ENCODE measurements at regions not wholly inside any gene's neighbourhood (a gene's known extent, or its start where the extent isn't known, plus 50 kb on each side); places are given as distances from the start of the nearest gene placed in this dataset.
A peak's percentile ranks its signal among the peaks of the same experiment; 100 is the strongest.

DNA sequence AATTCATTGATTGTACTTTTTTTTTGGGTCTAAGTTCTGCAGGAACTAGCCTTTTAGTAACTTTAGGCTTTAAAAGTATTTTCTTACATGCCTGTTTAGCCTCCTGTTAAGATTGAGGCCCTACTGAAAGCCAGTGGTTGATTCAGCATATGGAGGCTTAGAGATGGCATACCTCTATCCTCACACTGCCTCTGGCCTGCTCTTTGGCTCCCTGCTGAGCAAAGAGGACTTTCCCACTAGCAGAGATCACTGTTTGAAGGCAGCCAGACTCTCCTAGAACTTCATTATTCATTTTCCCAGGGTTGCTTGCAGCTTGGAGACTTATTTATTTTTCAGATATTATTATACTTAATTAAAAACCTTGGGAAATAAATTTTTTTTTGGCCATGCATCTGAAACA is 405.6 kb upstream of the MEX3C start:
- DNase-seq: no peak

DNA sequence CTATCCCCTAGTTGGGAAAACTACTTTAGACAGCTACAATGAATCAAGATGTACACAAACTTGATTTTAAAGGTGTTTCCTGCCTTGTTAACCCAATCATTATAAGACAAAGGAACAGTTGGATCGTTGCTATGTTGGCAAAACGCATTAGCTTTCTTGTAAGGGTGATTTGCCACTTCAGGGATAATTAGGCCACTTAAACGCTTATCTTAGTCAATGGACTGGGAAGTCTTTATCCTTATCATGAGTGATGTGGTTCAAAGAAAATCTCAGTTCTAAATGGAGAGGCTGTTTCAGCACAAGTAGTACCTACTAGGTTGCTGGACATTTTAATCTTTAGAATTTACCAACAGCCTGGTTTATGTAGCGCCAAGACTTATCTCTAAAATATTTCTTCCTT is 406.1 kb upstream of the MEX3C start:
- peak; percentile 25 for DNase-seq

DNA sequence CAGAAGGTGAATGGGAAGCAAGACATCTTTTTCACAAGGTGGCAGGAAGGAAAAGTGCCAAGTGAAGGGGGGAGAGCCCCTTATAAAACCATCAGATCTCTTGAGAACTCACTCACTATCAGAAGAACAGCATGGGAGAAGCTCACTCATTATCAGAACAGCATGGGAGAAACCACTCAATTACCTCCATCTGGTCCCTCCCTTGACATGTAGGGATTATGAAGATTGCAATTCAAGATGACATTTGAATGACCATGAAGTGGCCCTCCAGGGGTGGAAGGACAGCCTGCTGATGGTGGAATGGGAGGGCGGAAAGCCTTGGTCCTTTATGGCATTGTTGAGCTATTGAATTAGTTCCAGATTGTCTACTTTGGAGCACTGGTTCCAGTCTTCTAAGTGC is 413.0 kb upstream of the MEX3C start:
- peak; percentile 2 for DNase-seq

DNA sequence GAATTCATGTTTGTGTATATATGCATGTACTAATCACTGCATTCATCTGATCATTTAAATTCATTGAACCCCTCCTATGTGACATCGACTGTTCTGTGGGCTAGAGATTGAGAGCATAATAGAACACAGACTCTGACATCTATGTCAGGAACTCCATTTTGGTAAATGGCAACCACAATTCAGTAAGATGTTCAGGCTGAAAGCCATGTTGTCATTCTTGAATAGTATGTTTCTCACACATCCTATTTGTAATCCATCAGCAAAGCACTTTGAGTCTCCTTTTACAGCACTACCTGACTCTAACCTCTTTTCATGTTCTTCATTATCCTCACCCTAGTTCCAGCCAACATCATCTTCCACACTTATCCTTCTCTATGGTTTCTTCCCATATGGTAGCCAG is 413.8 kb upstream of the MEX3C start:
- DNase-seq: no peak

DNA sequence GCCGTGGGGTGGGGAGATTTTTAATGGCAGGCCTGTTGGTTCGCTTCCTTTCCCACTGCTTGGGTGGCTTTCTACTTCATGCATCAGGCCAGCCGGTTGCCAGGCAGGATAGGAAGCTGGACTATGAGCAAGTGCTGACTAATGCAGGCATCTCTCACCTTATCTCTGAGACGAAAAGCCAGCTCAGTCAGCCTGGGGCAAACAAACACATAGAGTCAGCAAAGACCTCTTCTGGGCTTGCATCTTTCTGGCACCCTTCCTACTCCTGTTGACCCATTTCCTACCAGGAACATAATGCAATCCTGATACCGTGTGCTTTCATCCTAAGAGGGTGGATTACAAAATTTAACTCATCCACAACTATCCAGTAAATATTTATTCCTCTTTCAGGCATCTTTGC is 416.6 kb upstream of the MEX3C start:
- DNase-seq: no peak

DNA sequence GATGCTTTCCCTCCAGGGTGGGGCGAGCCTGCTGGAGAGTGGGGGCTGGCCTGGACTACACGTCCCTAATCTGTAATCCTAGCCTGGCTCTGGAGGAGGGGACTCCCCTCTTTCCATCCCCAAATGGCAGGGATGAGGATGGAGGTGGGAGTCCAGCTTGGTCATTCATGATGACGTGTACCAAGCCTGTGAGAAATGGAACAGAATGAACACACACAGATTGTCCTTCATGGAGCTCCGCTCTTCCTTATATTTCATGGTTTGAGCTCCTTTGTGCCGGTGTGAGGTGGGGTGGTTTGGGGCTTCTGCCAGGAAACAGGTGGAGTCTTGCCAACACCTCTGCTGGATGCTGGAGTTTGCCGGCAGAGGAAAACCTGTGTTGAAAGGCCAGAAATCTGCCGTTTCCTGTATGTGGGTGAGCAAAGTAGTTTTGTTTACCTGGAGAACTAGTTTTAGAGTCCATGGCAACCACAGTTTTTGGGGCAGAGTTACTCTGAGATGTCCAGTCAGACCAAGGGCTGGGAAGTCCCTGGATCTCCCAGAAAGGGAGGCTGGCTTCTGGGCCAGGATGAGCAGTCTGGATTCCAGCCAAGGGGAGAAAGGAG is 417.6 kb upstream of the MEX3C start:
- DNase-seq: no peak

DNA sequence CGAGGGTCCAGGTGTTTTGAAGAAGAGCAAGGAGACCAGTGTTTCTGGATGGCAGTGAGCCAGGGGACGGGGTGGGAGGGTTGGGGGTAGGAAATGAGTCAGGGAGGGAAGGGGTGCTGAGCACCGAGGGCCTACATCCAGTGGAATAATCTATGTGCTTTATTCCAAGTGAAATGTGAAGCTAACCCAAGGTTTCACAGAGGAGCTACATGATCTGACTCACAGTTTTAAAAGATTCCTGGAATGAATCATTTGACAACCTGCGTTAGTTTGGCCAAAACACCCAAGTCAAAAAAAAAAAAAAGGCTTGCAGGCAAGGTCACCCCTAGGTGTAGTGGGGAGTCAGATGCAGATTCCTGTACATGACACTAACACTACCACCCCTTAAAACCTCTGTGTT is 419.7 kb upstream of the MEX3C start:
- DNase-seq: no peak

DNA sequence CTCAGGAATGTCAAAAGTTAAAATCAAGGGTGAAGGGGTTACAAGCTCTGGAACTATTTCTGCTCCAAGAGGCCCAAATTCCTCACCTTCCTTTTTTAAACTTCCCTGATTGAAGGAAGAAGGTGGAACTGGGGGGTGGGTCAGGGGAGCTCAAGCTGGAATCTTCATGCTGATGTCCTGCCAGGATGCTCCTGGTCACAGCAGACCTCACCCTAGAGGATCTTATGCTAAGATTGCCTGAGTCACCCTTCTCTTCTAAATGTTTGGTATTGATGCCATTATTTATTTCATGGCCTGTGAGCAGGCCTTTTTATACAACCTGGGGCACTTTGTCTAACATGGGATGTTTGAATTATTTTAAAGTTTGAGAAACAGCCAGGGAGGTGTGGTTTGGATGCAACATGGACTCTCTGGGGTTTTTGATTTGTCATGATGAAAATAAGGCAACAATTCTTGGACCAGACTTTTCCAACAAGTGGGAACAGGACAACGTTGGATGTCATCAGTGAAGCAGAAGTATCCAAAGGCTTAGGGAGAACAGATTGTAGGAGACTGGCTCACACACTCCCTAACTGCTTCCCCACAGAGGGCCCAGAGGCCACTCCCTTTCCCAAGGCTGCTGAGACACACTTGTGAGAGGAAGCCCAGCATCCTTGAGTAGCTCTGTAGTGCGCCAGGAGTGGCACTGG is 420.2 kb upstream of the MEX3C start:
- DNase-seq: no peak

DNA sequence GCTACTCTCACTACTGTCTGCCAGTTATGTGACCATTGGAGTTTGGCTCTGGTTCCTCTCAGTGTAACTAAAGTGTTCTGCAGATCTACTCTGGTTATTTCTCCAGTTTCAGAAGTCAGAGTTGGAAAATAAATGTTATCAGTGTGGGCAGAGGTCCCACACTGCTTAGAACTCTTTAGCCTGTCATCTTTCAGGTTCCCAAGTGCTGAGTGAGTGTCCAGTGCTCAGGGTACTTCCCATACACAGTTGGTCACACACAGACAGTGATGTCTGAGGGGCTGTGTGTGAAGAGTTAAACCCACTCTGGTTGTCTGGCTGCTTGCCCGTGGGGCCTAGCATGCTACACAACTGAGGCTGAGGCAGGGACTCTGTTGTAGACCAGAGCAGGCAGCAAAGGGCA is 421.8 kb upstream of the MEX3C start:
- no peak for DNase-seq

DNA sequence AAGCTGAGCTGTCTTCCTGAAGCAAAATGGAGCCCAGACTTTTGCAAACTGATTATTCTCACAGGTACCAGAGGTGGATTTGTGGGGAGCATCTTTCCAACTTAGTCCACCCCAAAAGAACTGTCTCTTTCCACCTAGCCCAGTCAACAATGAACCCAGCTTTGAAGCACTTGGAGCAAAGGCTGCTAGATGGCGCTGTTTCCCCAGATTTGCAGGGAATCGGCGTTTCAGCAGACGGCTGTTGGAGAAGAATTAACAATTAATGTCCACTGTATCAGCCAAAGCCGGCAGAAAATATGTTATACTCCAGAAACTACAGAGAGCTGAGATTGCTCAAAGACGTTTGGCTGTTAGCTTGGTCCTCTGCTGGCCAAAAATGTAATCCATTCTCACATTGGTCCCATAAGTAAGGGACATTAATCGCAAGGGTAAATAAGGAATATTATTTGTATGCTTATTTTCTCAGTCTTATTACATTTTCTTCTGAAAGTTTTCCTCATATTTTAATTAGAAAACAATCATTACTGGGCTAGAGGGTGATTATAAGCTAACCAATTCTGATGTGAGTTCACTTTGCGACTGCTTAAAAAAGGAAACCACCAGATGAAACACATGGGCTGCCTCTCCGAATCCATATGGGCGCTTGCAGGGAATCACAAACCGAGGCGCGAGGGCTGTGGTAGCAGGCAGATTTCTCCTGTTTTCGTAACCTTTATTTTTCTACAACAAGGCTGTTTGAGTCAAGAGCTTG is 423.8 kb upstream of the MEX3C start:
- DNase-seq: peak; percentile 89

DNA sequence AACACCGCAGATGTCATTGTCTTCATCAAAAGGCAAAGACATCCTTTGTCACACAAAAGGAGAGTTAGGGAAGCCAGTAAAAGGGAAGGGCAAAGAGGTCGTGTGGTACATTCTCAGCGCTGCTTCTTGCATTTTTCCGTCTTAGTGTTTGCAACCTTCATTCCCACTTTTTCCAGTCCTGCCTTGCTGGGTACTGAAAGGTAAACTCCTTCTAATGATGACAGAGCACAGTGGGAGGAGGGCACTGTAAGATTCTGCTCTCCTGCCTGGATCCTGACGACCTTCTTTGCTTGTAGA is 424.3 kb upstream of the MEX3C start:
- DNase-seq: no peak

DNA sequence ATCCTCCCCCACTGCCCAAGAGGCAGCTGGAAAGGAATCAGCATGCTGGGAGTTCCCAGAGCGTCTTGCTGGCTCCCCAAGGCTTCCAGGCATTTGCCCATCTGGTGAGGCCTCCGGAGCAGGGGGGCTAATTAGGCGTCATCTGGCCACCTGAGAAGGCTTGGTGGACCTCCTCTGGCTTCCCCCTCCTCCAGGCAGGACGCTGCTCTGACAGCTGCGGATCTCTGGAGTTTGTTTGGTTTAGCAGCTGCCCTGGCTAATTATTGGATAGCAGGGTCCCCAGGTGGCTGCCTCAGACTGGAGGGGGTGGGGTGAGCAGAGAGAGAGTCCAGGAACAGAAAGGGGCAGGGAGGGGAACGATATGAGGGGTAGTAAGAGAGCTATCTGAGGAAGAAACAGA is 425.2 kb upstream of the MEX3C start:
- peak; percentile 45 for DNase-seq

DNA sequence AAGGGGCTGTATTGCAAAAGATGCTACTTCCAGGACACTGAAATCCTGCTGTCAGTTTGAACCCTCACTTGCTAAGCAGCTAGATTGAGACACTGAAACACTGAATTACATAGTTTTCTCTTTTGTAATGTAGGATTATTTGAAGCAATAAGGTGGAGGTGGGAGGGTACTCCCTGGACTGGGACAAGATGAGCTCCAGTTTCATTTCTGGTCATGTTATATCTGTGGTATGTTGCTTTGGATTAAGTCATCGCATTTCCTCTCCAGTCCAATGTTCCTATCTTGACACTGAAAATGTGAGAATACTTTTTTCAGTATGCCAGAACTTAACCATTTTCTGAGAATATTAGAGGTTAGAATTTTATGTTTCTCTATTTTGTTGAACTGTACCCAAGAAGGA is 426.2 kb upstream of the MEX3C start:
- DNase-seq: no peak

DNA sequence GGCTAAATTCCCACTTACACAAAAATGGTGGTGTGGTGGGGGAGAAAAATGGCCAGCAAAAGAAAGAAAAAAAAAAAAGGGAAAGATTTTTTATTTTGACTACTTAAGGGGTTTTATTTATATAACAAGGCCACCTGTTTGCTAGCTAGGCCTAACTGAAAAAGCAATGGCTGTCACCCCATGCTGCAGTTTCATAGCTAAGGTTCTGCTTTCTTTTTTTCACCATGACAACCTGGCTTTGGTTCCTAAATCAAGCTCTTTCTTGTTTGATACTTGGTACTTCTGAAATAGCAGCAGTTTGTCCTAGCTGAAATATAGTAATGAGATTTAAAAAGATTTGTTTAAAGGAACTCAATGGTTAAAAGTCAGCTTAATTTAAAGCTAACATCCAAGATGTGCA is 433.2 kb upstream of the MEX3C start:
- no peak for DNase-seq

DNA sequence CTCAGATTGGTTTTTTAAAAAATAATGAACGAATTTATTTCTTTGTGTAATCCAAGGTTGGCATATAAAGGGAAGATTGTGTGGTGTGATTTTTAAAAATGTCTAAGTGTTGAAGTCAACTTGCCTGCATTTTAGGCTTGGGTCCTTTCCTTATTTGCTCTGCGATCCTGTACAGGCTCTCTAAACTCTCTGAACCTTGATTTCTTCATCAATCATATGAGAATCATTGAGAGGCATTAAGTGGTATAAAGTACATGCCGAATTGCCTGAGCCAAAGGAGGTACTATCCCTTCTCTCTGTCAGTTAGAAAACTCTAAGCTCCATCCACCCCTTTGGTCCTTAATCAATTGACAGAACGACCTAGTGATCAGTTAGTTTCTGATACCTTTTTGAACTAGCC is 440.4 kb upstream of the MEX3C start:
- no peak for DNase-seq

DNA sequence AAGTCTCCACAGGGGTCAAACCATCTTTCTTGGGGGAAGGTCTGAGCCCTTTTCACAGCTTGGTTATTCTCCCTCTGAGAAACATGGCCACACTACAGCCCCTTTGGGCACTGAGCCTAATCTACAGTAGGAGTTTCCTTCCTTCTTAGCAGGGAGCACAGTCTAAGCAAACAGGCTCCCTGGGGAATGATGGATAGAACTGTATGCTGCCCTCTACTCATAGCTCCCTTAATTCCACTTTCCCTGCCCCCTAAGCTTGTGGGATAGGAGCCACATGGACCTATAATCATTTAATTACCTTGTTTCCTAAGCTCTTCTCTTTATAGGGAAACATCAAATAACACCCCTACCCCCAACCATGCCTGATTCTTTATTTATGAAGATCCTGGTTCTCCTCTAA is 442.1 kb upstream of the MEX3C start:
- no peak for DNase-seq

DNA sequence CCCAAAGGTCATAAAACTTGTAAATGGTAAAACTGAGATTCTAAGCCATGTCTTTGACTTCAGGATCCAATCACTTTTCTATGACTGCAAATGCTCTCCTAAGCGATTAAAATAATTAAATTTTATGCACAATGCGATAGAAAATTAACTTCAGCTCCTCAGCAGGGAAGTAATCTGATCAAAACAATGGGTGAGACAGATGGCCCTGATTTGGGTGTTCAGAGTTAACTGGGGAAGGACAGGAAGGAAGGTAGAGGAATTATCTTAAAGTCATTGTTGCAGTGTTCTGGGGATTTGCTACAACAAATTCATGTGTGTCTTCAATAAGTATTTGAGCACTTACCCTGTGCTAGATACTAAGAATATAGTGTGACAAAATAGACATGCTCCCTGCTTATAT is 446.0 kb upstream of the MEX3C start:
- no peak for DNase-seq

DNA sequence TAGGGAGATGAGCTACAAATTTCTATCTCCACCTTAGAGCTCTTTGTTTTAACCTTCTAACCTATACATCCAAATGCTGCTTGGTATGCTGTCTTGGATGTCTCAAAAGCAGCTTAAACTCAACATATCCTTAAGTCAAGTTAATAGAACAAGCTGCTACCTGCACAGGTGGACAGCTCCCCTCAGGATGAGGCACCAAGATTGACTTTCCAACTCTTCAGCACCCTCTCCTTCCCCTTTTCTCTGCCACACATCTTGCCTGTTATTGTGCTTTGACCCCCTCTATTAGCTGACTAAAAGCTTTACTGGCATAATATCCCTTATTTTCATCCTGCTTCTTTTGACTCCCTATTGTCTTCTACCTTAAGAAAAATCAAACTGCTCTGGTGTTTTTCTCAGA is 448.1 kb upstream of the MEX3C start:
- DNase-seq: no peak

DNA sequence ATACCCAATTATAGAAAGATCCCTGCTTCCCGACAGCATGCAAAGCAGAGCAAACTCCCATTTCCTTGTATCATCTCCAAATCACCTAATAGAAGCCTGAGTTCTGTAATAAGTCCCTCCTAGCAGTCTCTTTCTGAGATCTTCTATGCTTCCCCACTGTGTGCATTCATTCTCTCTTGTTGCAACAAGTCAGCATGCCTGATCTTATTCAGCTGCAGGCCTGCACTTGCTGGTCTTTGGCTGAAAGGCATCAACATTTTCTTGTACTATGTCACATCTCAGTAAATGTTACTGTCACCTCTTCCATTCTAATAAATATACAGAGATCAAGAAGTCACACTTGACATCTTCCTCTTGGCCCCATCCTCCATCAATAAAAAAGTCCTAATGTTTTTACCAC is 449.9 kb upstream of the MEX3C start:
- DNase-seq: no peak

DNA sequence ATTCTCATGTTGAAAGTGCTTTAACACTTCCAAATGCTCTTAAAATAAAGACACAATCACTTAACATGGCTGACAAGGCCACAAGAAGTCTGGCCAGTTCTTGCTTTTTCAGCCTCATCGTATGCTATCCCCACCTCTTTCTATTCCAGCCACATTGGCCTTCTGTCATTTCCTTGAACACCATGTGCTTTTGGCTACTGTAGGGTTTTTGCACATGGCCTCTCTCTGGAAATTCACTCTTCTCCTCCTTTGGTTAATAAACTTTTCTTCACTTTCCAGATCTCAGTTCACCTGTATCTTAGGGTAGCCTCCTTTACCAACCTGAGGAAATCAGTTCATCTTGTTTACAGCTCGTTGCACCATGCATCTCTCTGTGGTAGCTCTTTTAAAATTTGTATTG is 450.5 kb upstream of the MEX3C start:
- DNase-seq: no peak

DNA sequence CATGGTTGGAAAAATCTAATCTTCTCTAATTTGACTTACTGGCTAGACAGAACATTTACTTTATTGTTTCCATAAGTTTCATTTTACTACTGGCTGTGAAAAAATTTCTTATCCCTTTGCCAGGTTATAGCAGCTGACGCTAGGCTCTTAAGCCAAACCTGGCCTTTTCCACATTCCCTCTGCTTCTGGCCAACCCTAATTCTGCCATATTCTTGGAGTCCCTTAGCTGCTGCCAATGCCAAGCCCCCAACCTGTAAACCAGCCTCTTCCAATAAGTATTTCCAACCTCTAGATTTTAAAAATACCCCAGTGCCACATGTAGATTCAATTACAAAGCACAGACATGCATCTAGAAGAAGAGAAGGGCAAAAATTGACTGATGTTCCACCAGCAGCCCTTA is 452.3 kb upstream of the MEX3C start:
- DNase-seq: no peak

DNA sequence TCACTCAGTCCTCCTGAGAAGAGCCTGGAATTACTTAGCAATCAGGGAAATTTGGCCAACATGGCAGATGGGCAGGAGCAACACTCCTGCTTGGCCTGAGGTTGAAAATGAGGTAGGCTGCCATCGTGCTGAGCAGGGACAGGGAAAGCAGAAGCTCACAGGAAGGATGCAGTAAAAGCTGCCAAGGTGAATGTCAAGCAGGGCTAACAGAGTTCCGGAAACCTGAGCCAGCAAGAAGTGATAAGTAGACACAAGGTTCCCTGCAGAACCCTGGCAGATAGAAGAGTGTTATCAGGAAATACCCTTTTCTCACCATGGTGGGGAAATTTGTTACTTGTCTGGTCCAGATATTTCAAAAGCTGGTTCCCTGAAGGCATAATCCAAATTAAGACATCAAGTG is 454.3 kb upstream of the MEX3C start:
- no peak for DNase-seq

DNA sequence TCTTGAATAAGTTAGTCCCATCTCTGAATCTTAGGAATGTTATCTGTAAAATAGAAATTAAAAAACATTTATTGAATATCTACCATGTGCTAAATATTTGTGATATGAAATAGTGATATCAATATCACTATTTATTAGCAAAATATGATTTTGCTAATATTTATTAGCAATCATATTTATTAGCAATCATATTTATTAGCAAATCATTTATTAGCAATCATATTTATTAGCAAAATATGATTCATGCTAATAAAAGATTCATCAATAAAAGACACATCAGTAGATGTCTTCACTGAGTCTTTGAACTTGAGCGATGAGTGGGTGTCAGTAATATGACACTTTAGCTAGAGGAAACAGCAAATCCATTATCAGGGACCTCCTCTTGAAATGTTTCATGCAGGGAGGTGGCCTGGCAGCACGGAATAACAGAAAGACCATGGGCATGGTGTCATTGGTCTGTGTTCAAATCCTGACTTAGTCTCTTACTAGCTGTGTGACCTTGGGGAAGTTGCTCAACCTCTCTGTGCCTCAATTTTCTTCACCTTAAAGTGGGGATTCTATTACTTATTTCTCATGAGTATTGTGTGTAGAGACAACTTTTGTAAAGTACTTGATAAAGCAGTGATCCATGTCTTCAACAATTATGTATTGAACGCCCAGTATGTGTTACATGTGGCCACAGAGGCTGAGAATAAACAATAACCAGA is 456.2 kb upstream of the MEX3C start:
- no peak for DNase-seq

Measured in NCI-H2227 treated with DMSO at 0.1 percent for 48 hours (cell line).